Testis (tissue), 2 donors: ENCODE measurements at regions not wholly inside any gene's neighbourhood (a gene's known extent, or its start where the extent isn't known, plus 50 kb on each side); places are given as distances from the start of the nearest gene placed in this dataset.

ENCODE experiments used
- CTCF ChIP-seq, 3 experiments: fragments of 450-650 bp in 2 of 3; fragments of 200-600 bp in 1 of 3; sonication (generic) in 1 of 3; IDR thresholded peaks; one replicate each; pipeline ENCODE4 v1.5.1; 2016 to 2019; ENCODE audit warnings: antibody characterized with exemption in 3 of 3, mild to moderate bottlenecking in 2 of 3, moderate library complexity in 1 of 3
- POLR2A ChIP-seq: fragments of 450-650 bp; IDR thresholded peaks from one replicate; pipeline ENCODE4 v1.6.1; 2017; ENCODE audit warnings: antibody characterized with exemption, mild to moderate bottlenecking, moderate library complexity

GRCh38 chr5:68962757-68963484 lies 130.9 kb upstream of the SLC30A5 start:
- TF ChIP-seq CTCF (IDR thresholded peaks at IDR 0.05) (peak; percentile 78 to 86 (median 81)), POLR2A (no peak)
